RWPE2 (cell line): ENCODE measurements at regions not wholly inside any gene's neighbourhood (a gene's known extent, or its start where the extent isn't known, plus 50 kb on each side); places are given as distances from the start of the nearest gene placed in this dataset.

Experiments used
- ATAC-seq: fragments of 200-7000 bp; cut with Tn5 transposase; 3 replicates; pipeline ENCODE4 v1.9.1; 2021; ENCODE audit warnings: low read depth
- DNase-seq: peaks from one replicate; pipeline ENCODE4 v3.0.0-alpha.2; 2020; ENCODE audit warnings: low spot score
- H3K27ac ChIP-seq: fragments of 450-650 bp; 2 replicates; pipeline ENCODE4 v1.5.1; 2017; ENCODE audit warnings: mild to moderate bottlenecking; ENCODE audit not compliant: poor library complexity, severe bottlenecking
- H3K27me3 ChIP-seq: fragments of 250-450 bp; sonication (Bioruptor Pico); 2 replicates; pipeline ENCODE4 v1.5.1; 2021; ENCODE audit warnings: mild to moderate bottlenecking, moderate library complexity; ENCODE audit not compliant: insufficient read depth, poor library complexity, severe bottlenecking
- H3K36me3 ChIP-seq: fragments of 250-450 bp; sonication (Bioruptor Pico); 2 replicates; pipeline ENCODE4 v1.5.1; 2020; ENCODE audit warnings: low read depth, mild to moderate bottlenecking, moderate library complexity
- H3K4me1 ChIP-seq: fragments of 250-450 bp; sonication (Bioruptor Pico); 2 replicates; pipeline ENCODE4 v1.5.1; 2021; ENCODE audit warnings: mild to moderate bottlenecking, moderate library complexity; ENCODE audit not compliant: insufficient read depth, poor library complexity, severe bottlenecking
- H3K4me3 ChIP-seq: fragments of 250-450 bp; sonication (Bioruptor Pico); 2 replicates; pipeline ENCODE4 v1.5.1; 2021; ENCODE audit warnings: mild to moderate bottlenecking, moderate library complexity; ENCODE audit not compliant: severe bottlenecking
- H3K9me3 ChIP-seq: fragments of 250-450 bp; sonication (Bioruptor Pico); 2 replicates; pipeline ENCODE4 v1.5.1; 2021; ENCODE audit warnings: mild to moderate bottlenecking, moderate library complexity; ENCODE audit not compliant: severe bottlenecking
- CTCF ChIP-seq: fragments of 450-650 bp; IDR thresholded peaks from one replicate; pipeline ENCODE4 v1.5.1; 2017; ENCODE audit warnings: mild to moderate bottlenecking, moderate library complexity; ENCODE audit not compliant: poor library complexity, severe bottlenecking

GRCh38 chr2:18988631-18989232 is 369.7 kb downstream of the OSR1 start:
- H3K4me1 ChIP-seq = peaks cover 28% of the 10 kb centered on the region
- H3K27ac ChIP-seq = no peak overlapping the region
- DNase-seq = no peak
- H3K36me3 ChIP-seq = no peaks in the 10 kb centered on the region
- no peak for TF ChIP-seq CTCF
- no peaks in the 10 kb centered on the region for H3K27me3 ChIP-seq
- H3K9me3 ChIP-seq = no peaks in the 10 kb centered on the region
- H3K4me3 ChIP-seq = no peak overlapping the region
- ATAC-seq = no peak

GRCh38 chr2:18987592-18988073 is 370.8 kb downstream of the OSR1 start:
- peak overlapping the region; percentile 49 for H3K27ac ChIP-seq
- H3K27me3 ChIP-seq = no peaks in the 10 kb centered on the region
- H3K9me3 ChIP-seq = no peaks in the 10 kb centered on the region
- no peak overlapping the region for H3K4me3 ChIP-seq
- ATAC-seq = peak; percentile 50
- H3K4me1 ChIP-seq = peaks cover 28% of the 10 kb centered on the region
- peak; percentile 58 for TF ChIP-seq CTCF
- H3K36me3 ChIP-seq = no peaks in the 10 kb centered on the region
- peak; percentile 71 for DNase-seq

GRCh38 chr2:18987016-18987415 is 371.4 kb downstream of the OSR1 start:
- DNase-seq (no peak), ATAC-seq (no peak)
- Histone ChIP-seq H3K36me3 (no peaks in the 10 kb centered on the region), H3K9me3 (no peaks in the 10 kb centered on the region), H3K27me3 (no peaks in the 10 kb centered on the region), H3K4me1 (peaks cover 25% of the 10 kb centered on the region), H3K27ac (peak overlapping the region; percentile 49), H3K4me3 (no peak overlapping the region)
- TF ChIP-seq CTCF = no peak

GRCh38 chr2:18986046-18986445 is 372.4 kb downstream of the OSR1 start:
- H3K36me3 ChIP-seq = no peaks in the 10 kb centered on the region
- no peaks in the 10 kb centered on the region for H3K27me3 ChIP-seq
- H3K4me1 ChIP-seq = peaks cover 16% of the 10 kb centered on the region
- no peak overlapping the region for H3K27ac ChIP-seq
- no peaks in the 10 kb centered on the region for H3K9me3 ChIP-seq
- H3K4me3 ChIP-seq = no peak overlapping the region
- DNase-seq (no peak), ATAC-seq (no peak)
- no peak for TF ChIP-seq CTCF

- Histone ChIP-seq H3K9me3 (no peaks in the 10 kb centered on the region), H3K4me3 (no peak overlapping the region), H3K27me3 (no peaks in the 10 kb centered on the region), H3K4me1 (no peaks in the 10 kb centered on the region), H3K36me3 (no peaks in the 10 kb centered on the region), H3K27ac (no peak overlapping the region)
- no peak for TF ChIP-seq CTCF
- DNase-seq (no peak), ATAC-seq (no peak)
Measured at GRCh38 chr2:18980786-18981430, 377.5 kb downstream of the OSR1 start.
